ENCODE measurements at regions not wholly inside any gene's neighbourhood (a gene's known extent, or its start where the extent isn't known, plus 50 kb on each side); places are given as distances from the start of the nearest gene placed in this dataset.

DNA sequence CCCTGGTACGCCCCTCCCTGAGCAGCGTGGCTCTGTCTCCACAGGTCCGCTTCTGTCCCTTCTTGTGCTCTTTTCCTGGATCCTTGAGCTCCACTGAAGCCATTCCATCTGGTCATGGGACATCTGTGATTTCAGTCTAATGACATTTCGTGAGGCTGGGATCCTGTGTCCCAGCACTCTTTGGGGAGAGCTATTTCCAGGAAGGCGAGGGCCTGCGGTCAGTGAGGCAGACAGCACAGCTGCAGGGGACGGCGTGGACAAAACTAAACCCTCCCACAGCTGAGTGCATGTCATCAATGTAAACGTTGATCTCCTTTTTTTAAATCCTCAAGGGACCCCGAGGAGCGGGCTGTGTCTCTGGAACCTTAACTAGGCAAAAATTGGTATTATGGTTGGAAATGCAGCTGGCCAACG lies 127.7 kb downstream of the DACT1 start:
- TF ChIP-seq, protein P1, sequence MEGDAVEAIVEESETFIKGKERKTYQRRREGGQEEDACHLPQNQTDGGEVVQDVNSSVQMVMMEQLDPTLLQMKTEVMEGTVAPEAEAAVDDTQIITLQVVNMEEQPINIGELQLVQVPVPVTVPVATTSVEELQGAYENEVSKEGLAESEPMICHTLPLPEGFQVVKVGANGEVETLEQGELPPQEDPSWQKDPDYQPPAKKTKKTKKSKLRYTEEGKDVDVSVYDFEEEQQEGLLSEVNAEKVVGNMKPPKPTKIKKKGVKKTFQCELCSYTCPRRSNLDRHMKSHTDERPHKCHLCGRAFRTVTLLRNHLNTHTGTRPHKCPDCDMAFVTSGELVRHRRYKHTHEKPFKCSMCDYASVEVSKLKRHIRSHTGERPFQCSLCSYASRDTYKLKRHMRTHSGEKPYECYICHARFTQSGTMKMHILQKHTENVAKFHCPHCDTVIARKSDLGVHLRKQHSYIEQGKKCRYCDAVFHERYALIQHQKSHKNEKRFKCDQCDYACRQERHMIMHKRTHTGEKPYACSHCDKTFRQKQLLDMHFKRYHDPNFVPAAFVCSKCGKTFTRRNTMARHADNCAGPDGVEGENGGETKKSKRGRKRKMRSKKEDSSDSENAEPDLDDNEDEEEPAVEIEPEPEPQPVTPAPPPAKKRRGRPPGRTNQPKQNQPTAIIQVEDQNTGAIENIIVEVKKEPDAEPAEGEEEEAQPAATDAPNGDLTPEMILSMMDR (IDR thresholded peaks at IDR 0.05), result no peak
- TF ChIP-seq POLR2A (IDR thresholded peaks at IDR 0.05) (no peak), POLR2AphosphoS5 (IDR thresholded peaks at IDR 0.05) (no peak)
